ENCODE measurements at regions not wholly inside any gene's neighbourhood (a gene's known extent, or its start where the extent isn't known, plus 50 kb on each side); places are given as distances from the start of the nearest gene placed in this dataset.

GRCh38 chr2:236632295-236633218, 62.9 kb downstream of the ACKR3 start:
- H4K20me1 ChIP-seq (replicated peaks; ENCODE audit: control insufficient read depth, insufficient read depth, low read length): no peaks in the 10 kb centered on the region; the same call in 1 of the 2 replicates
- peaks cover 0 to 37% of the 10 kb centered on the region in 2 experiments; a peak in 3 of 5 replicates for H3K27me3 ChIP-seq (ENCODE audit: control insufficient read depth in 2 of 2, insufficient read depth in 2 of 2, low read length in 2 of 2)
- no peak overlapping the region for H2AFZ ChIP-seq (ENCODE audit: low read depth, low read length)
- DNase-seq (ENCODE audit: extremely low read depth in 1 of 4, low spot score in 3 of 4) (no peak), ATAC-seq (no peak), FAIRE-seq (no peak)
- intact Hi-C loops (cut with micrococcal nuclease): no loop called here
- BruUV-seq (replicated peaks): no TSS peak
- in situ Hi-C loops (cut with MboI): no loop called here
- POLR2A ChIA-PET: no interaction called here
- TF ChIP-seq ZNF143 (CRISPR knock-in tag; IDR thresholded peaks at IDR 0.05): no peak
- TF ChIP-seq HCFC1 (IDR thresholded peaks at IDR 0.05; ENCODE audit: low read depth, low read length): no peak
- no peak for TF ChIP-seq PCBP1 (IDR thresholded peaks at IDR 0.05; ENCODE audit: low read depth, low read length, poor library complexity, severe bottlenecking)
- no peak for TF ChIP-seq SIRT6 (IDR thresholded peaks at IDR 0.05; ENCODE audit: low read depth, low read length)
- TF ChIP-seq KLF1 (tag; IDR thresholded peaks at IDR 0.05): no peak
- H3K9me3 ChIP-seq (replicated peaks; ENCODE audit: control insufficient read depth, insufficient read depth, low read depth, low read length): no peaks in the 10 kb centered on the region
- H3K9me1 ChIP-seq (ENCODE audit: control insufficient read depth, insufficient read depth, low read length): no peaks in the 10 kb centered on the region
- no peak overlapping the region for H3K4me3 ChIP-seq
- H3K9ac ChIP-seq (ENCODE audit: insufficient read depth in 1 of 2, low read depth in 2 of 2, low read length in 2 of 2): no peak overlapping the region
- H3K79me2 ChIP-seq (ENCODE audit: control insufficient read depth, insufficient read depth, low read length): no peaks in the 10 kb centered on the region
- no peaks in the 10 kb centered on the region for H3K36me3 ChIP-seq (ENCODE audit: control insufficient read depth, insufficient read depth, low read length)
- no peaks in the 10 kb centered on the region for H3K4me1 ChIP-seq (replicated peaks in 1 of 2; ENCODE audit: control insufficient read depth in 2 of 2, insufficient read depth in 2 of 2, low read length in 2 of 2)
- CTCF ChIA-PET (ENCODE audit: low intra/inter-chr PET ratio): no interaction called here
- whole genome bisulfite sequencing (ENCODE audit: insufficient coverage, low coverage, missing lambda C conversion rate): 0% methylated on average over 8 of the region's 11 CpGs
- no peak overlapping the region for H3K4me2 ChIP-seq (ENCODE audit: insufficient read depth, low read length)
- H3K27ac ChIP-seq (ENCODE audit: extremely low read depth, low read depth, low read length): no peak overlapping the region

- in situ Hi-C loops (cut with MboI) (no loop called here), intact Hi-C loops (cut with micrococcal nuclease) (no loop called here)
- FAIRE-seq: no peak
- Histone ChIP-seq H3K9ac (ENCODE audit: insufficient read depth in 1 of 2, low read depth in 2 of 2, low read length in 2 of 2) (no peak overlapping the region), H4K20me1 (replicated peaks; ENCODE audit: control insufficient read depth, insufficient read depth, low read length) (no peaks in the 10 kb centered on the region; the same call in 1 of the 2 replicates), H2AFZ (ENCODE audit: low read depth, low read length) (no peak overlapping the region), H3K27ac (ENCODE audit: extremely low read depth, low read depth, low read length) (no peak overlapping the region), H3K9me3 (replicated peaks; ENCODE audit: control insufficient read depth, insufficient read depth, low read depth, low read length) (no peaks in the 10 kb centered on the region), H3K4me3 (no peak overlapping the region), H3K4me2 (ENCODE audit: insufficient read depth, low read length) (no peak overlapping the region), H3K36me3 (ENCODE audit: control insufficient read depth, insufficient read depth, low read length) (no peaks in the 10 kb centered on the region), H3K9me1 (ENCODE audit: control insufficient read depth, insufficient read depth, low read length) (no peaks in the 10 kb centered on the region), H3K79me2 (ENCODE audit: control insufficient read depth, insufficient read depth, low read length) (no peaks in the 10 kb centered on the region), H3K4me1 (replicated peaks in 1 of 2; ENCODE audit: control insufficient read depth in 2 of 2, insufficient read depth in 2 of 2, low read length in 2 of 2) (no peaks in the 10 kb centered on the region), H3K27me3 (ENCODE audit: control insufficient read depth in 2 of 2, insufficient read depth in 2 of 2, low read length in 2 of 2) (peaks cover 0 to 31% of the 10 kb centered on the region in 2 experiments; a peak in 3 of 5 replicates)
- ChIA-PET CTCF (ENCODE audit: low intra/inter-chr PET ratio) (no interaction called here), POLR2A (no interaction called here)
- BruUV-seq (replicated peaks): no TSS peak
- WGBS (ENCODE audit: insufficient coverage, low coverage, missing lambda C conversion rate): 0% methylated on average over 1 of the region's 5 CpGs
- DNase-seq (ENCODE audit: extremely low read depth in 1 of 4, low spot score in 3 of 4): no peak
- ATAC-seq: no peak
- TF ChIP-seq ZNF444 (CRISPR knock-in tag; IDR thresholded peaks at IDR 0.05) (no peak), TAL1 (IDR thresholded peaks at IDR 0.05) (no peak), CHCHD3 (CRISPR knock-in tag; IDR thresholded peaks at IDR 0.05) (no peak), E2F1 (CRISPR knock-in tag; IDR thresholded peaks at IDR 0.05) (no peak), RBM22 (IDR thresholded peaks at IDR 0.05; ENCODE audit: low read depth, low read length, poor library complexity, severe bottlenecking) (no peak), ZNF184 (CRISPR knock-in tag; IDR thresholded peaks at IDR 0.05) (no peak), SAFB2 (IDR thresholded peaks at IDR 0.05; ENCODE audit: borderline replicate concordance, low read depth, low read length, severe bottlenecking) (no peak), ZNF830 (CRISPR knock-in tag; IDR thresholded peaks at IDR 0.05) (no peak), SREBF1 (IDR thresholded peaks at IDR 0.05; ENCODE audit: borderline replicate concordance, low read depth, low read length) (no peak), RAD21 (CRISPR knock-in tag; conservative IDR thresholded peaks at IDR 0.05 in 1 of 2, IDR thresholded peaks at IDR 0.05 in 1 of 2) (no peak)
These were observed 63.6 kb downstream of the ACKR3 start for GRCh38 chr2:236633219-236633570.

Measured in K562 (cell line).